SK-N-MC (cell line): ENCODE measurements at regions not wholly inside any gene's neighbourhood (a gene's known extent, or its start where the extent isn't known, plus 50 kb on each side); places are given as distances from the start of the nearest gene placed in this dataset.

Source experiments
- EZH2 ChIP-seq: fragments of 200-600 bp; sonication (generic); IDR thresholded peaks from one replicate; pipeline ENCODE4 v1.6.1; 2017; ENCODE audit warnings: antibody characterized with exemption
- FOXP2 ChIP-seq: optimal IDR thresholded peaks from 2 replicates; pipeline ENCODE3; 2011; ENCODE audit warnings: mild to moderate bottlenecking, moderate library complexity; ENCODE audit not compliant: insufficient read depth; ENCODE audit errors: extremely low read length, control extremely low read depth
- POLR2AphosphoS5 ChIP-seq: IDR thresholded peaks from 2 replicates; pipeline ENCODE4 v1.6.1; 2012; ENCODE audit warnings: mild to moderate bottlenecking, low read depth, low read length, borderline replicate concordance

GRCh38 chr2:122542236-122542635 lies 786.8 kb downstream of the TSN start:
- TF ChIP-seq POLR2AphosphoS5 (no peak), EZH2 (no peak), FOXP2 (no peak)
